ENCODE measurements at regions not wholly inside any gene's neighbourhood (a gene's known extent, or its start where the extent isn't known, plus 50 kb on each side); places are given as distances from the start of the nearest gene placed in this dataset.

DNA sequence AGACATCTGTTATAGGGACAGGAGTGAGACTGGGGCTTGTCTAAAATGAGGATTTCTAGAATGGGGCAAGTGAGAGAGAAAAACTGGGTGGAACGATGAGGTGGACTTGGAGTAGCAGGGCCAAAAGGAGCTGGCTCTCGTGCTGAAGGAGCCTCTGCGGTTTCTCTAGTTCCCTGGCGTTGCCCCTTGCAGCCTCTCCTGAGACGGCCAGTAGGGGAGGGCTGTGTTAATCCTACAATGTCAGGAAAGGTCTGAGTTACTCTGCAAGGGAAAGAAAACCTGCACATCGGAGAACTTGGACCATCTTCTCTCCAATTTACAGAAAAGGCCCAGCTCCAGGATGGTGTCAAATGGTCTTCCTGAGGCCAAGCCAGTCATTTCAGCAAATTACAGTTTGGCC lies 963.8 kb upstream of the FLRT2 start:
- no peak overlapping the region for H3K4me3 ChIP-seq
- intact Hi-C loops (cut with DNase I) = no loop called here
- DNase-seq = no peak
- TF ChIP-seq, protein P1, sequence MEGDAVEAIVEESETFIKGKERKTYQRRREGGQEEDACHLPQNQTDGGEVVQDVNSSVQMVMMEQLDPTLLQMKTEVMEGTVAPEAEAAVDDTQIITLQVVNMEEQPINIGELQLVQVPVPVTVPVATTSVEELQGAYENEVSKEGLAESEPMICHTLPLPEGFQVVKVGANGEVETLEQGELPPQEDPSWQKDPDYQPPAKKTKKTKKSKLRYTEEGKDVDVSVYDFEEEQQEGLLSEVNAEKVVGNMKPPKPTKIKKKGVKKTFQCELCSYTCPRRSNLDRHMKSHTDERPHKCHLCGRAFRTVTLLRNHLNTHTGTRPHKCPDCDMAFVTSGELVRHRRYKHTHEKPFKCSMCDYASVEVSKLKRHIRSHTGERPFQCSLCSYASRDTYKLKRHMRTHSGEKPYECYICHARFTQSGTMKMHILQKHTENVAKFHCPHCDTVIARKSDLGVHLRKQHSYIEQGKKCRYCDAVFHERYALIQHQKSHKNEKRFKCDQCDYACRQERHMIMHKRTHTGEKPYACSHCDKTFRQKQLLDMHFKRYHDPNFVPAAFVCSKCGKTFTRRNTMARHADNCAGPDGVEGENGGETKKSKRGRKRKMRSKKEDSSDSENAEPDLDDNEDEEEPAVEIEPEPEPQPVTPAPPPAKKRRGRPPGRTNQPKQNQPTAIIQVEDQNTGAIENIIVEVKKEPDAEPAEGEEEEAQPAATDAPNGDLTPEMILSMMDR (IDR thresholded peaks at IDR 0.05) = no peak
- no peak for TF ChIP-seq POLR2A (IDR thresholded peaks at IDR 0.05)
- no peak for TF ChIP-seq EP300 (IDR thresholded peaks at IDR 0.05)
- no peak for TF ChIP-seq POLR2AphosphoS5 (IDR thresholded peaks at IDR 0.05)
- no peak overlapping the region for H3K27ac ChIP-seq
- H3K4me1 ChIP-seq = no peaks in the 10 kb centered on the region
- H3K27me3 ChIP-seq = no peaks in the 10 kb centered on the region
- no peaks in the 10 kb centered on the region for H3K36me3 ChIP-seq
- WGBS, 2 donors = 77 to 86% methylated on average over 6 of the region's 6 CpGs
- H3K9me3 ChIP-seq = peaks cover 0 to 8% (median 0%) of the 10 kb centered on the region in 4 donors

DNA sequence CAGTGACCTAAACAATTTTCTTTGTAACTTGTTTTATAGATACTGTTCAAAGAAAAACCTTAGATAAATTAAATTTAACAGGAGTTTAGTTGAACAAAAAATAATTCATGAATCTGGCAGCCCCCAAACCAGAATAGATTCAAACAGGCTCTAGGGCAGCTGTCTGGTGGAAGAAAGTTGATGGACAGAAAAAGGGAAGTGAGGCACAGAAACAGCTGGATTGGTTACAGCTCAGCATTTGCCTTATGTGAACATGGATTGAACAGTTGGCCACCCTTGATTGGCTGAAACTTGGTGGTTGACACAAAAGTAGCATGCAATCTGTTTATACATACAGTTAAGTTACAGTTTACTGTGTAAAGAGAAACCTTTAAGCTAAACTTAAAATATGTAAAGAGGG lies 954.3 kb upstream of the FLRT2 start:
- Histone ChIP-seq H3K4me3 (no peak overlapping the region), H3K27ac (no peak overlapping the region), H3K27me3 (no peaks in the 10 kb centered on the region), H3K36me3 (no peaks in the 10 kb centered on the region), H3K9me3 (no peaks in the 10 kb centered on the region), H3K4me1 (peaks cover 0 to 4% (median 2%) of the 10 kb centered on the region in 4 donors)
- intact Hi-C loops (cut with DNase I) = no loop called here
- DNase-seq = no peak
- TF ChIP-seq POLR2AphosphoS5 (IDR thresholded peaks at IDR 0.05) (no peak), POLR2A (IDR thresholded peaks at IDR 0.05) (no peak), EP300 (IDR thresholded peaks at IDR 0.05) (no peak)
- TF ChIP-seq, protein P1 (IDR thresholded peaks at IDR 0.05) = no peak

DNA sequence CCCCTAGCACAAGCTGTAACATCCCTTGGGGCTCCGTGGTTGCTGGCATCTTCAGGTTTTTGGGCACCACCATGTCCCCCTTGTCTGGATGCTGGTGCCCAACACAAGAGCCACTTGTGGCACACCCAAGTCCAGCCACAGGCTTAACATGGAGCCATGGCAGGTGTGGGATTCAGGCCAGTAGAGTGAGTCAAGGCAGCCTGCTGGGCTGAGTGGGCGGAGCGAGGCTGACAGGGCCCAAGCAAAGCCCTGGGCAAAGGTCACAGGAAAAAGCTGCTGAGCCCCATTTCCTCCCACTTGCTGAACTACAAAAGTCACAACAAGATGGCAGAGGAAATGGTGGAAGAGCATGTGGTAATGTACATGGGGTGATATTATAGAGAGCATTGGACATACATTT lies 950.7 kb upstream of the FLRT2 start:
- Histone ChIP-seq H3K36me3 (no peaks in the 10 kb centered on the region), H3K27me3 (no peaks in the 10 kb centered on the region), H3K9me3 (no peaks in the 10 kb centered on the region), H3K4me3 (no peak overlapping the region), H3K4me1 (no peaks in the 10 kb centered on the region), H3K27ac (no peak overlapping the region)
- WGBS, 2 donors = 90 to 92% methylated on average over 3 of the region's 3 CpGs
- DNase-seq = no peak
- intact Hi-C loops (cut with DNase I) = no loop called here
- TF ChIP-seq EP300 (IDR thresholded peaks at IDR 0.05) (no peak), POLR2A (IDR thresholded peaks at IDR 0.05) (no peak), POLR2AphosphoS5 (IDR thresholded peaks at IDR 0.05) (no peak)
- TF ChIP-seq, protein P1 (IDR thresholded peaks at IDR 0.05) = no peak

DNA sequence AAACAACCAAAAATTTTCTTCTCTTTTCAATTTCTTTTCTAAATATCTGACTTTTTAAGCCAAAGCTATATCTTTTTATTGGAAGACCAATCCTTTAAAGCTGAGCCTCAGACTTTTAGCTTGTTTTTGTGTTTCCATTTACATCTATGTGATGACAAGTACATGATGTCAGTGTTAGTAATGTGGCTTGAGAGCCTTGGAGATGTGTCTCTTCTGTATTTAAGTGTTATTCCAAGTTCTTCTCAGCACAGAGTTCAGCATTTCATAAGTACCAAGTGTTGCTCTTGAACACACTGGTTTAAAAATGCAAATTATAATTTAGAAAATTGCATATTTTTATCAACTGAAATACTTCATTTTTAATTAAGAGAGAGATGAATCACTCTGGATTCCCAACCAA lies 948.9 kb upstream of the FLRT2 start:
- Histone ChIP-seq H3K9me3 (peaks cover 0 to 2% (median 0%) of the 10 kb centered on the region in 4 donors), H3K4me3 (no peak overlapping the region), H3K27me3 (no peaks in the 10 kb centered on the region), H3K4me1 (no peaks in the 10 kb centered on the region), H3K27ac (no peak overlapping the region), H3K36me3 (no peaks in the 10 kb centered on the region)
- DNase-seq = no peak
- intact Hi-C loops (cut with DNase I) = no loop called here
- TF ChIP-seq POLR2A (IDR thresholded peaks at IDR 0.05) = no peak
- no peak for TF ChIP-seq EP300 (IDR thresholded peaks at IDR 0.05)
- TF ChIP-seq POLR2AphosphoS5 (IDR thresholded peaks at IDR 0.05) = no peak

DNA sequence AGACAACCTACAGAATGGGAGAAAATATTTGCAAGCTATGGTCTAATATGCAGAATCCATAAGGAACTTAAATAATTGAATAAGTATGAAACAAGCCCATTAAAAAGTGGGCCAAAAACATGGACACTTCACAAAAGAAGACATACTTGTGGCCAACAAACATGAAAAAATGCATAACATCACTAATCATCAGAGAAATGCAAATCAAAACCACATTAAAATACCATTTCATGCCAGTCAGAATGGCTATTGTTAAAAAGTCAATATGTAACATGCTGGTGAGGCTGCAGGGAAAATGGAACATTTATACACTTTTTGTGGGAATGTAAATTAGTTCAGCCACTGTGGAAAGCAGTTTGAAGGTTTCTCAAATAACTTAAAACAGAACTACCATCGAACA lies 945.4 kb upstream of the FLRT2 start:
- no peak for DNase-seq
- H3K4me1 ChIP-seq = peaks cover 0 to 4% (median 0%) of the 10 kb centered on the region in 4 donors
- H3K9me3 ChIP-seq = peaks cover 0 to 2% (median 0%) of the 10 kb centered on the region in 4 donors
- no peak overlapping the region for H3K27ac ChIP-seq
- no peak overlapping the region for H3K4me3 ChIP-seq
- H3K36me3 ChIP-seq = no peaks in the 10 kb centered on the region
- intact Hi-C loops (cut with DNase I) = no loop called here
- H3K27me3 ChIP-seq = no peaks in the 10 kb centered on the region
- WGBS, 2 donors = 74 to 85% methylated on average over 1 of the region's 1 CpG
- TF ChIP-seq POLR2A (IDR thresholded peaks at IDR 0.05) (no peak), EP300 (IDR thresholded peaks at IDR 0.05) (no peak), POLR2AphosphoS5 (IDR thresholded peaks at IDR 0.05) (no peak)
- TF ChIP-seq, protein P1 (IDR thresholded peaks at IDR 0.05) = no peak

Measured in sigmoid colon (tissue), 6 donors.